Esophagus muscularis mucosa (tissue), 4 donors: ENCODE measurements at regions not wholly inside any gene's neighbourhood (a gene's known extent, or its start where the extent isn't known, plus 50 kb on each side); places are given as distances from the start of the nearest gene placed in this dataset.

Experiments used
- CTCF ChIP-seq, 3 experiments: fragments of 200-600 bp in 2 of 3; fragments of 450-650 bp in 1 of 3; sonication (generic) in 2 of 3; IDR thresholded peaks; one replicate each; pipeline ENCODE4 v1.5.1; 2017 to 2019; ENCODE audit warnings: antibody characterized with exemption in 3 of 3, mild to moderate bottlenecking in 2 of 3, moderate library complexity in 1 of 3
- EP300 ChIP-seq: sonication (generic); formaldehyde crosslinking; IDR thresholded peaks from one replicate; pipeline ENCODE4 v1.6.1; 2017; ENCODE audit warnings: antibody characterized with exemption
- POLR2A ChIP-seq: fragments of 450-650 bp; IDR thresholded peaks from one replicate; pipeline ENCODE4 v1.6.1; 2017; ENCODE audit warnings: antibody characterized with exemption, moderate library complexity, mild to moderate bottlenecking, low read depth

GRCh38 chr11:98036810-98037209 is 983.9 kb upstream of the CNTN5 start:
- TF ChIP-seq CTCF (IDR thresholded peaks at IDR 0.05) (no peak), EP300 (no peak), POLR2A (no peak)
